NCI-H146 treated with DMSO at 0.1 percent for 48 hours (cell line): ENCODE measurements at regions not wholly inside any gene's neighbourhood (a gene's known extent, or its start where the extent isn't known, plus 50 kb on each side); places are given as distances from the start of the nearest gene placed in this dataset.
"Not testable (repeated sequence)": the region's sequence is repeated elsewhere in the genome, so short reads cannot be mapped to it uniquely, and the experiment has no call there.

ENCODE experiments used
- DNase-seq: peaks from one replicate; lab custom pipeline; 2025; ENCODE audit not compliant: unreplicated experiment; lab: John Stamatoyannopoulos, UW

DNA sequence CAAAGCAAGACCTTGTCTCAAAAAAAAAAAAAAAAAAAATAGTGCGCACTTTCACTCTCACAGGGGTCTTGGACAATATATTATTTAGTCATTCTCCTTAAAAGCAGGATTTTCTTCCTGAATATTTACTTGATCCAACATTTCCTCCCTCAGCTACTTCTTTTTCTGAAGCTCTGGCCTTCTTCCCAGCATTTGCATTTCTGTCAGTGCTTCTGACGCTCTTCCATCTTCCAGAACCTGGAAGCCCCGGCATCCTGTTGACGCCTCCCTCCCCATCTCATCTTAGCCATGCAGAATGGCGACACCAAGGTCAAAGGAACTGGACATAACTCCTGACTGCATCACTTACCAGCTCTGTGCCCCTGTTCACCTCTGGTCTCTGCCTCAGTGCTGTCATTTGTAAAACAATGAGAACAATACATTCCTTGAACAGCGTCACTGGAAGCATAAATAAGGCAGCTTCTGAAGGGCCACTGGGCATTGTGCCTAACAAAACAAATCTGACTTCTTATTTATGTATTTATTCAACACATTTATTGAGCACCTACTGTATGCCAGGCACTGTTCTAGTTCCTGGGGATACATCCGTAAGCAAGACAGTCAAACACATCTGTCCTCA is 90.9 kb upstream of the MDM1 start:
- DNase-seq, result no peak

DNA sequence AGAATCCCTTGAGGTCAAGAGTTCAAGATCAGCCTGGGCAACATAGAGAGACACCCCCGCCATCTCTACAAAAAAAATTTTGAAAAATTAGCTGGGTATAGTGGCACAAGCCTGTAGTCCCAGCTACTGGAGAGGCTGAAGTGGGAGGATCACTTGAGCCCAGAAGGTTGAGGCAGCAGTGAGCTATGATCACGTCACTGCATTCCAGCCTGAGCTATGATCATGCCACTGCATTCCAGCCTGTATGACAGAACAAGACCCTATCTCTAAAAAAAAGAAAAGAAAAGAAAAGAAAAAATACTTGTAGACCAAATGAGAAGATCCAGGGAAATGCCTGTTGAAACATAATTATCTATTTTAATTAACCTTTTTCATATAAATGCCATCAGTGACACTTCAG is 93.8 kb upstream of the MDM1 start:
- no peak for DNase-seq

DNA sequence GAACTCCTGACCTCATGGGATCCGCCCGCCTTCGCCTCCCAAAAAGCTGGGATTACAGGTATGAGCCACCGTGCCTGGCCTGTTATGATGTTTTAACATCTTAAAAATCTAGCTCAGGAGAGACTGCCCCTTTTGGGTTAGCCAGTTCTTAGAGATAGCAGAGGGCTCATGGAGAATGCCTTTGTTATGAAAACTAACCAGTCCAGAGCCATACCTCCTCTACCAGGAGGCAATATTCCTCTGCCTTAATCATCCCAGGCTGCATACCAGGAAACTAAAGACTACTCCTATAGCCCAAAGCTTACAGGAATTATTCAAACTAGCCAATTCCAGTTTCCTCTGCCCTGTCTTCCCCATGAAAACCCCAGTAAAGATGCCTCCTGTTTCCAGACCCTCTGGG is 96.0 kb upstream of the MDM1 start:
- DNase-seq, result no peak

DNA sequence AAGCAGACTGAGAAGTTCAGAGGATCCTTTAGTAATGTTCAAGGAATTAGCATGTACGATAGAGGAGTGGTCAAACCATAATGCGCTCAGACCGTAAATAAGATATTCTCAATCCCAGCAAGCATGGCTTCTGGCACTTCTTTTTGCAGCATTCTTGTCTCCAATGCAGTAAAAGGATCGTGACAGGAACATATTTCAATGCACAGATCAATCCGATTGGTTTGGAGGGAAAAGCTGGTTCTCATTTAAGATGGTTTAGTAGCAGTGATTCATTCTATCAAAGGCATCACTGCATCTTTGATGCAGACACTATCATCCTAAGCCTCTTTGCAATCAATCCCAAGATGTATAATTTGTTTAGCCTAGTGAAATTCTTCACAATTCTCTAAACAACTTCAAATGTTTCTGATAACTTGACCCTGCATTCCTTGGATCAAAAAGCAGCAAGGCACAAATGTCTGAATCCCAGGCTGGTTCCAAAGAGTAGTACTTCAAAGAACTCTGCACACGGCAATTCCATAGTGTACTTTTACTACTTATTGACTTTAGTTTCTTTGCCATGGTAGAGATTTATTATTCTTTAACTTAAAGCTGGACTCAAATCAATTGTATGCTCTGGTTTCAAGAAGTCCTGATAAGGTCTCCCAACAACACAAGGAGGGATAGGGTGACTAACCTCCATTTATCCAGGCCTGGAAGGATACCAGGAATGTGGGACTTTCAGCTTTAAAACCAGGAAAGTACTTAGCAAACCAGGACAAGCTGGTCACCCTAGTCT is 96.8 kb upstream of the MDM1 start:
- no peak for DNase-seq

DNA sequence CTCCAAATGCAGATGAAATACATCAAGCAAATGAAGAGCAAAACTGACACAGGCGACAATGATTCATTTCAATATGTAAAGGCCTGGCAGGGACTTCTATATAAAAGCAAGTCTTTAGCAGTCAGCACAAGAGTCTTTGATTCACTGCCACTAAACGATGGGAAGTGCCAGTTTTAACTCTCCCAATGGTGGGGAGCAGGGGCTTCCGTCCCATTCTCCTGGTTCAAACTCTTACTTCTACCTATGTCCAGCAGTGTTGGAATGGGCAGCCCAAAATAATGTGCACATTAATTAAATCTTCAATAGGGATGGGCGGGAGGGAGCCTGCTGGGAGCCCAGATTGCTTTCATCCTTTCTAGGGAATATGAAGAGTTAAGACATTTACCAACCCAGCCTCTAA is 97.5 kb upstream of the MDM1 start:
- DNase-seq, result no peak

DNA sequence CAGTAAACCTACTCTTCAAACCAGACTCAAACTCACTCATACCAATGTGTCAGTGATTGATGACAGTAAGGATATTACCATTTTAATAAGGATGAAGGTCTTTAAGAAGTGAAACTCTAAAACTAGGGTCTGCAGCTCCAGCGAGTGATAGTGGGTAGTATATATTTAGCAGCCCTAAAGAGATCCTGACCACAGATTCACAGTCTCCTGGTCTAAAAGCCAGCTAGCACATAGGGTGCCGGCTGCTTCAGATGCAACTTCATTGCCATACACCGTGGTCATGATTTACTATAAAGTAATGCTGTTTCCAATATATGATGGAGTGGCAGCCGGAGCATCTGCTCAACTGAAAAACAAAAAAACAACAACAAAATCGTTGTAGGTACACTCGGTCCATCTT is 99.6 kb upstream of the MDM1 start:
- DNase-seq, result no peak

DNA sequence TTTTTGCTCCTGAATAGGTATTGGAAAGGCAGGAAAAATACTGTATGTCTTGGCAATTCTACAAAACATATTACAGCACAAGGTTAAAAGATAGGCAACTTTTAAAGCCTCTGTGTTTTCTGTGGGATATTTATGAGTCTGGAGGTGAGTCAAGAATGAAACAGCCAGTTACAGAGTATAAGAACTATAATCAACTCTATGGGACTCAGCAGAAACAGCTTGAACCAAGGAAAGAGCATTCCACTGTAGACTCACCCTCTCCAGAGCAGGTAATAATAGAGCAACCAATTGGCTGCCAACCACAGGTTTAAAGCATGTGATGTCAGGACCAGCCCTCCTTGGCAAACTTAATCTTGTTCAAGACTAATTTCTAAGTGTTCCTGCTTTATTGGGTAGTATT is 100.5 kb upstream of the MDM1 start:
- no peak for DNase-seq

DNA sequence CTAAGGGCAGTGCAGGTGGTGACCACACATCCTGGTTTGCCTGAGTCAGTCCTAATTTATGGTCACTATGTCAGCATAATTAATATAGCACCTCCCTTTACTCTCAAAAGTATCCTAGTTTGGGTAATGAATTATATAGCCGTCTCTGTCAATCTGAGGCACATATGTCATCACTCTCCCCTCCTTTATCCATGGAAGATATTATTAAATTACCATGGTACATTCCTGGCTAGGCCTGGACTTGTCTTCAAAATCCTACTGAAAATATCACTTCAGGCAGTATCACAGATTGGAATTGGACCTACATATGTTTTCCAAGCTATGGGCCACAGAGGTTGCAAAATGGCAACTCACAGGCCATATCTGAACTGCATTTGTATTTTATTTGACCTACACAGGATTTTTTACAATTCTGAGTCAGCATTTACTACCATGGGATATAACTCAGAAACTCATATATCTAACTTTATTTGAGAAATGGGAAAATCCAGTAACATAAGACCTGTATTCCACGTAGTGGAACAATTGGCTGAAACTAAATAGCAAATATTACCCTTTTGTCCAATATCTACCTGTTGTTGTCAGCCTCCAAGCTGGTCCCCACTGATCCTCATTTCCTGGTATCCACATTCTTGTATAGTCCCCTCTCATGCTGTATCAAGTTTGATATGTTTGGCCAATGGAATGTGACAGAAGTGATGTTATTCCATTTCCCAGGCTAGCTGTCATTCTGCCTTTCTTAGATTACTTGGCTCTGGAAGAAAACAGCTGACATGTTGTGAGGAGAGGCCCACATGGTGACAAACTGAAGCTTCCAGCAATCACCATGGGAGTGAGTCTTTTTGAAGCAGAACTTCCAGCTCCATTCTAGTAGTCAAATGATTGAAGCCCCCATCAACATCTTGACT is 102.5 kb upstream of the MDM1 start:
- DNase-seq, result no peak

DNA sequence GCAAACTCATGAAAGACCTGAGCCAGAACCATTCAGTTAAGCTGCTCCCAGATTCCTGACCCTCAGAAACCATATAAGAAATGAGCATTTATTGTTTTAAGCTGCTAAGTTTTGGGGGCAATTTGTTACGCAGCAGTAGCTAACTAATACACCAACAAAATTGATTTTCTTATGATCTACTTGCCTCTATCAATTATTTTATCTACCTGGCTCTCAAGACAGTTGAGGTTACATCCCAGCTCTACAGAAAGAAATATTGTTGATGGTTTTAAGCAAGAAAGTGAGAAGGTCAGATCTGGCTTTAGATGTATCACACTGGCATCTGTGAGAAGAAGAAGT is 103.1 kb upstream of the MDM1 start:
- DNase-seq, result no peak

DNA sequence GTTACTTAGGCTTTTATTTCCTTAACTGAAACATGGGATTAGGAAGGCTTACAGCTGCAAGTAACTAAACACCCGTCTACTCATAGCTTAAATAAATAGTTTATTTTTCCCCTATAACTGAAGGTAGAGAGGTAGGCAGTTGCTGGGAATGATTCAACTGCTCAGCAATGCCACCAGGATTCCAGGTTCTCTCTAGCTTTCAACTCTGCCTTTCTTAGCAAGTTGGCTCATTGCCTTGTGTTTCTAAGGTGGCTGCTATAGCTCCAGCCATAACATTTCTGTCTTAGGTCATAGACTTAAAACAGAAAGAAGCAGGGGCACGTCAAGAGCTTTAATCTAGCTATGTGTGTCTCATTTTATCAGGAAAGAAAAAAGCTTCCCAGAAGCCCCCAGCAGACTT is 103.7 kb upstream of the MDM1 start:
- DNase-seq, result no peak

DNA sequence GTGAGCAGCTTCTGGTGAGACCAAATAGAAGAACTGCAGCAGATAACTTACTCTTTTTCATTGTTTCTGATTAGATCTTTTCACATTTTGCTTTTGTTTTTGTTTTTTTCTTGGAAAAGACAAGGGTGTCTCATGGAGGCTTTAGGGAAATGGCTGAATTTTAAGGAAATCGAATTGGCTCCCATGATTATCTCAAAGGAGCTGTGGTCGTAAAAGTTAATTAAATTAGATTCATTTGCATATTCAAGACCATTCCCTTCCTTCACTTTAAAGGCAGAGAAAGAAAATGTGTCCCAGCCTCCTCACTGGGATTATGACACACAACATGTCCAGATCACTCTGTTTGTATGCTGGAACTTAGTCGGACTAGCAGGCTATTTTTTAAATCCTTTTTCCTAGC is 106.4 kb upstream of the MDM1 start:
- DNase-seq, result no peak

DNA sequence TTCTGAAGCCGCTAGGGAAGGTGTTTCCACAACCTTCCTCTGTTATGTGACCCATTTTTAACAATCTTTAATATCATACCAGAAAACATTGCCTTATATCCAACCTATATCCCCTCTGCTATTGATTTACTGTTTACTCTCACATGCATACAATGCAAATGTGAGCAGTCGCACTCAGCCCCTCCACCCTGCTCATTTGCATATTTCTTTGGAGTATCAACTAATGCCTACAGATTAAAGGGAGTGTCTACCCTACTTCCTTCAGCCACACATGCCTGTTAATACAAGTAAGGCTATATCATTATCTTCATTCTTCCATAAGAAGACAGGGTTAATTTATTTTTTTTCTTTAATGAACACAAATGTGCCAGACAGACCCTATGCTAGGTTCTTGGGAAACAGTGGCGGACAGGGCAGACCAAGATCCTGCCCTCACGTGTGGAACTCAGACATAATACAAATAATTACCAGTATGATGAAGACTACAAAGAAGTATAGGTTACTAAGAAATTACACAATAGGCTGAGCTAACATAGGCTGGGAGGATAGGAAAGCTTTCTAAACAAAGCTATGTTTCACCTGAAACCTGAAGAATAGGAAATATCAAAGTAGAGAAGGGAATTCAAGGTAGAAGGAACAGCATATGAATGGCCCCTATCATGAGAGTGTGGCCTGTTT is 107.3 kb upstream of the MDM1 start:
- DNase-seq, result no peak

DNA sequence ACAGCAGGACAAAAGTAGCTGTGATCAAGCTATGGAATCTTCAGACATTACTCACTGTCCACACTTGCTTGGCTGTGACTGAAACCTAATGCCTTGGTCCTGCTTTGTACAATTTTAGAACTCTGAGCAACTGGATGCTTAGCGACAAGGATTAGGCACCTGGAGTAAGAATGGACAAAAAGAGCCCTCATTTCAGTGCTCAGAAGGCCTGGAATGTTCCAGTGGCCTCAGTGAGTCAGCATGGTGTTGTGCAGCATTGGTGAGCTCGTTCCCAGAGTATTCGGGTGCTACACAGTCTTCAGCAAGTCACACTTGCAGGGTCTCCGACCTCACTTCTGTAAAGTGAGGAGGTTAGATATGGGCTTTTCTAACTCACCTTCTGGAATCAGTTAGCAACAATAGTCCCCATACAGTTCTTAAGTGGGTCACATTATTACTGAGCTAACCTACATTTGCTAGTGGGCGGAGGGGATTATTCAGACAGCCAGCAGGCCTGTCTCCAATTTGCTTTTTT is 108.0 kb upstream of the MDM1 start:
- DNase-seq, result no peak

DNA sequence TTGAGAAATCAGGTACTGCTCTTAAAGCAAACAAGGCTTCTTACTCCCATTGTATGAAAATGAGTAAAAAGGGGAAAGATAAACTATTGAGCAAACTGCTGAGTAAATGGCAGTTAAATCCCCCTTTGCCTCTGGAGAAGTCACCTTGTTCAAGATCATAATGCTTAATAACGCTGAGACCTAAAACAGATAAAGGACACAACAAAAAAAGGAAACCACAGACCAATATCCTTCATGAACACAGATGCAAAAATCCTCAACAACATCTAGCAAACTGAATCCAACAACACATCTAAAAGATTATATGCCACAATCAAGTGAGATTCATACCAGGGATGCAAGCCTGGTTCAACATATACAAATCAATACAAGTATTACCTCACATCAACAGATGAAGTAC is 109.0 kb upstream of the MDM1 start:
- DNase-seq, result no peak

DNA sequence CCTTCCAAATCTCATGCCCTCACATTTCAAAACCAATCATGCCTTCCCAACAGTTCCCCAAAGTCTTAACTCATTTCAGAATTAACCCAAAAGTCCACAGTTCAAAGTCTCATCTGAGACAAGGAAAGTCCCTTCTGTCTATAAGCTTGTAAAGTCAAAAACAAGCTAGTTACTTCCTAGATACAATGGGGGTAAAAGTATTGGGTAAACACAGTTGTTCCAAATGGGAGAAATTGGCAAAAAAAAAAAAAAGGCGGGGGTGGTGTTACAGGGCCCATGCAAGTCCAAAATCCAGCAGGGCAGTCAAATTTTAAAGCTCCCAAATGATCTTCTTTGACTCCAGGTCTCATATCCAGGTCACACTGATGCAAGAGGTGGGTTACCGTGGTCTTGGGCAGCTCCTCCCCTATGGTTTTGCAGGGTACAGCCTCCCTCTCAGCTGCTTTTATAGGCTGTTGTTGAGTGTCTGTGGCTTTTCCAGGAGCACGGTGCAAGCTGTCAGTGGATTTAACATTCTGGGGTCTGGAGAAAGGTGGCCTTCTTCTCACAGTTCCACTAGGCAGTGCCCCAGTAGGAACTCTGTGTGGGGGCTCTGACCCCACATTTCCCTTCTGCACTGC is 110.3 kb upstream of the MDM1 start:
- DNase-seq, result not testable (repeated sequence)

DNA sequence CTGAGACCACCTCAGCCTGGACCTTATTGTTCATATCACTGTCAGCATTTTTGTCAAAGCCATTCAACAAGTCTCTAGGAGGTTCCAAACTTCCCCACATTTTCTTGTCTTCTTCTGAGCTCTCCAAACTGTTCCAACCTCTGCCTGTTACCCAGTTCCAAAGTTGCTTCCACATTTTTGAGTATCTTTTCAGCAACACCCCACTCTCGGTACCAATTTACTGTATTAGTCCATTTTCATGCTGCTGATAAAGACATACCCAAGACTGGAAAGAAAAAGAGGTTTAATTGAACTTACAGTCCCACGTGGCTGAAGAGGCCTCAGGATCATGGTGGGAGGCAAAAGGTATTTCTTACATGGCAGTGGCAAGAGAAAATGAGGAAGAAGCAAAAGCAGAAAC is 111.5 kb upstream of the MDM1 start:
- not testable (repeated sequence) for DNase-seq

DNA sequence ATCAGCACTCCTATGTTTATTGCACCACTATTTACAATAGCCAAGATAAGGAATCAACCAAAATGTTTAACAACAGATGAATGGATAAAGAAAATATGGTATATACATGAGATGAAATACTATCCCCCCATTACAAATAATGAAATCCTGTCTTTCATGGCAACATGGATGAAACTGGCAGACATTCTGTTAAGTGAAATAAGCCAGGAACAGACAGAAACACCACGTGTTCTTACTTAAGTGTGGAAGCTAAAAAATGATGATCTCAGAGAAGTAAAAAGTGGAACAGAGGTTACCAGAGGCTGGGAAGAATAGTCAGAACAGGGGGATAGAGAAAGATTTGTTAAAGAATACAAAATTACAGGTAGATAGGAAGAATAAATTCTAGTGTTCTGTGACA is 113.7 kb upstream of the MDM1 start:
- no peak for DNase-seq

DNA sequence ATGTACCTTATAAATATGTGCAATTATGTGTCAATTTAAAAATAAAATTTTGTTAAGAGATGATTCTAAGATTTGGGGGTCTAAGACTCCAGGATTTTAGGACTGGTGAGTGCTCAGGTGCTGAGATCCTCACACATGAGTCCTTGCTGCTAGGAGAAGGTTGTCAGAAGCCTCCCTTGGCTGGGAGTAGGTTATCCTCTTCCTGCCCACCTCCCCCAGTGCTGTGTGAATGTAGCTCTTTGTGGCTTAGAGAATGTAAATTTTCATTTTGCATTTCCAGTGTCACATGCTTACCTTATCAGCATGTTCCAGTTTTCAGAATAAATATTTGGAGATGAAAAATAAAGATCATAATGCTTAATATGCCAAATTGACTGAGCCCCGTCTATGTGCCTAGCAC is 114.2 kb upstream of the MDM1 start:
- DNase-seq, result no peak

DNA sequence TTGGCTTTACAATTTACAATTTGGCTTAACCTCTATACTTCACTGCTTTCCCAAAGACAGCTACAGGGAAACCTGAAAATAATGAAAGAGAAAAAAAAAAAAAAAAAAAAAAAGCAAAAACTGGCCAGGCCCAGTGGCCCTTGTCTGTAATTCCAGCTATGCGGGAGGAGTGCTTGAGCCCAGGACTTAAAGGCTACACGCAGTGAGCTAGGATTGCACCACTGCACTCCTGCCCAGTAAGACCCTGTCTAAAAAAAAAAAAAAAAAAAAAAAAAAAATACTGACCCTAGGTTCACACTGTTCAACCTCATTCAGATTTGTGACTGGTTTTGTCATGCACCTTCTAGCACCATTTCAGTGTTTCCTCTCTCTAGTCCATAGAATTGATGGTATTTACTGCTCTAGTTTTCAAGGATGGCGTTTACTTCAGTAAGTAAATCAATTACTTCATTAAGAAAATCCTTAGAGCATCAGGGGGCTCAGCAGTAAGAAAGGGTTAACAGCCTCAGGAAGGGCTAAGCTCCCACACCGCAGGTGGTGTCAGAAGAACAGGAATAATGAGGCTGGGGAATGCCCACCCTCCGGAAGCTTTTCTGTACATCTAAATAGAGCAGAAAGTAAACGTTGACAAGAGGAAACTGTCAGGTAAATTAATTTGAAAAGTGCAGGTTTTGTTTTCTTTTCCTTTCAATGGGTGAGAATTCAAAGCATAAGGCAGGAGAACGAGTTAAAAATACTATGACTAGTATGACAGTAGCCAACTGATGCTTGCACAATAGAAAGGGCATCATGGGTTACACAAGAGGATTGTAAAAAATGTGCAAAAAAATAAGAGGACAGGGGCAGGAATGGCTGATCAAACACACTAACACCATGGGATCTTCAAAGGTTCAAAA is 115.0 kb upstream of the MDM1 start:
- peak; percentile 50 for DNase-seq

DNA sequence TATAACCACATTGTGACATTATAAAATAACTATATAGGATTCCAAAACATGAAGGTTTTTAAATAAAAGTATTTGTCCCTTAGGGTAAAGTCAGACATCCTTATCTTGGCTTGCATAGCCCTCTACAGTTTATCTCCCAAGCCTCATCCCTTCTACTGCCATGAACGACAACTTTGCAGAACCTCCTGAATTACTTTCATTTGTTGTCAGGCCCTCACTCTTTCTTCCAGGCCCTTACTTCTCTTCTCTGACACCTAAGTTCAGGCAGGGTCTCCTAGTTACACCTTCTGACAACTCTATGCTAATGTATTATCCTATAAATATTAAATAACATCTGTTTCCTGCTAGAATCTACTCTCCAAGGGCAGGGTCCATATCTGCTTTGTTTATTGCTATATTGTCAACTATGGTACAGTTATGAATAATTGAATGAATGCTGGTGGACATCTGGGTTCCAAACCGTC is 115.7 kb upstream of the MDM1 start:
- DNase-seq, result no peak
